ENCODE measurements at regions not wholly inside any gene's neighbourhood (a gene's known extent, or its start where the extent isn't known, plus 50 kb on each side); places are given as distances from the start of the nearest gene placed in this dataset.
A peak's percentile ranks its signal among the peaks of the same experiment; 100 is the strongest.
"Not testable (repeated sequence)": the region's sequence is repeated elsewhere in the genome, so short reads cannot be mapped to it uniquely, and the experiment has no call there.

GRCh38 chr10:22158426-22158825 is 59.4 kb downstream of the EBLN1 start:
- no peak for DNase-seq

DNA sequence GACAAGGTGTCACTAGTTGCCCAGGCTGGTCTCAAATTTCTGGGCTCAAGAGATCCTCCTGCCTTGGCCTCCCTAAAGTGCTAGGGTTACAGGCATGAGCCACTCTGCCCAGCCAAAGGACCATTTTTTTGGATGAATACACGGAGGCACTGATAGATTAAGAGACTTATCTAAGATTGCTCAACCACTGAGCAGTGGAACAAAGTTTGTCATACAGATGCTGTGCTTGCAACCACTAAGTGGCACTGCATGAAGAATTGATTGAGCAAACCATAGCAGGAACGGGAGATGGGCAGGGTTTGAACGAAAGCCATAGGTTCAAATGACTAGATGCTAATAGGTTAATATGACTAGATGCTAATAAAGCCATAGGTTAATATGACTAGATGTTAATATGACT is 61.1 kb downstream of the EBLN1 start:
- DNase-seq, result no peak

DNA sequence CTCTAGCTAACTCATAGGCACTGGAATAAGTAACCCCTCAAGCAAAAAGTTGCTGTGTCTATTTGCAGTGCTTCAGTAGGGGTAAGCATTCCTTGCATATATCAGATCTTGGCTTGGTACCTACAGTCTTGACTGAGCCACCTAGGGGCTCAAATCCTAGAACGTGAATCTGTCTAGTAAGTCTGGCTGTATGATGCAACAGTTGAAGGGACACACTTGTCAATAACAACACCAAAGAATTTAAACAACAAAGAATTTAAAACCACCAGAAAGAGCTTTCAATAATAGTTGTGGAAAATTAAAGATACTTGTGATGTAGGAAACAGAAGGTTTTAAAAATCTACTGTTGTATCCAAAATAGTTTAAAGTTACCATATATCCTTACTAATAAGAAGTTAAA is 65.4 kb downstream of the EBLN1 start:
- DNase-seq, result no peak

DNA sequence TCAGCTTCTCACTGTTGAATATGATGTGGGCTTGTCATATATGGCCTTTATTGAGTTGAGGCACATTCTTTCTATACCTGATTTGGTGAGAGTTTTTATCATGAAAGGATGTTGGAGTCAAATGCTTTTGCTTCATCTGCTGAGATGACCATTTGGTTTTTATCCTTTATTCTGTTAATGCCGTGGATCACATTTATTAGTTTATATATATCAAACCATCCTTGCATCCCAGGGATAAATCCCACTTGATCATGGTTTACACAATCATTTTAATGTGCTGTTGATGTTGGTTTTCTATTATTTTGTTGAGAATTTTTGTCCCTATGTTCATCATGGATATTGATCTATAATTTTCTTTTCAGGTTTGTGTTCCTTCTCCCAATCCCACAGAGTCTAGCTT is 67.0 kb downstream of the EBLN1 start:
- DNase-seq, result no peak

GRCh38 chr10:22148961-22149360 is 68.9 kb downstream of the EBLN1 start:
- DNase-seq, result no peak

- DNase-seq, result not testable (repeated sequence)
Measured at GRCh38 chr10:22145873-22146272, 71.9 kb downstream of the EBLN1 start.

- no peak for DNase-seq
Measured at GRCh38 chr10:22137542-22137941, 80.3 kb downstream of the EBLN1 start.

DNA sequence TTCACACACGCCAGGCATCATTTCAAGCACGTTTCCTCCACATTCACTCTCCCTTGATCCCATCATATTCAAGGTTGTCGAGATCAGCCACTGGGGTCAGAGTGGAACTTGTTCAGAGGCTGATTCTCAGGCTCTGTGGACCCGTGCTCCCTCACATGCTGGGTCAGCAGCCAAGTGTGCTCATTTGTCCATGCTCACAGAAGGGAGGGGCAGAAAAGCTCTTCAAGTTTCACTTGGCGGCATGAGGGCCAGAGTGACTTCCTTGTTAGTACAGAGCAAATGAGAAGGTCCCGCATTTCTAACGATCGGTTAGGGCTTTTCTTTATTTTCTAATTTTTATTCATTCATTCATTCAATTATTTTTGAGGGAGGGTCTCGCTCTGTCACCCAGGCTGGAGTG is 82.2 kb downstream of the EBLN1 start:
- no peak for DNase-seq

DNA sequence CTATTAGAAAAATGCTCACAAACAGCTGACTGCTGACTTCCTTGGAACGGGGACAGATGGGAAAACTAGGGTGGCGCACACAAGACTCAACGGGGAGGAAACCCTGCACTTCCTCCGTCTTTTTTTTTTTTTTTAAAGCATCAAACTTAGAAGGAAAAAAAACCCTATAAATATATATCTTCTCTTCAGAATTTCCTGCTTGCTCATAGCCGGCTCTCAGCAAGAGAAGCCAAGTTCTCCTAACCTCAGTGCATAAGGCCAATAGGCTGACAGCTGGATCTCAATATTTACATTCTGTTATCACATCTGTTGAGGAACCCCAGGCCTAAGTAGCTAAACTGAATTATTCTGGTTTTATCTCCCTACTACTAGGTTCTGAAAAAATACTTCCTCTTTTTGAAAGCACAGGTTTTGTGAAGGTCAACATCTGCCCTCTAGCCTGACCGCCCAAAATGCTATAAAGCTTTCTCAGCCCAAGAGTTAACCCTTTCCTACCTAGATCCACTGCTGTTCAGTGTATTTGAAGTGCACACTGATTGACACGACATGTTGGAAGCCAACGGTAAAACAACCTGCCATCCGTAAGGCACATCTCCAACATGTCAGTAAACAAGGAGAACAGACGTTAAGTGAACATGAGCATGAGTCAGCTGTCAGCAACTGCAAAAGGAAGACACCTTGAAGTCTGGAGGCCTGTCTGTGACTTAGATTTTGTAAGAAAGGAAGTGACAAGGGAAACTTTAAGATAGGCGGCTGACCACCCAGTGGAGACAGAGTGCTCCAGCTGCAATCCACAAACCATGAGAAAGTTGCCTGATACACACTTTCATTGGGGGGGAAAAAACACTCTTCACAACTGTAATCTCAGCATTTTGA is 83.8 kb downstream of the EBLN1 start:
- DNase-seq, result peak; percentile 1 to 63

DNA sequence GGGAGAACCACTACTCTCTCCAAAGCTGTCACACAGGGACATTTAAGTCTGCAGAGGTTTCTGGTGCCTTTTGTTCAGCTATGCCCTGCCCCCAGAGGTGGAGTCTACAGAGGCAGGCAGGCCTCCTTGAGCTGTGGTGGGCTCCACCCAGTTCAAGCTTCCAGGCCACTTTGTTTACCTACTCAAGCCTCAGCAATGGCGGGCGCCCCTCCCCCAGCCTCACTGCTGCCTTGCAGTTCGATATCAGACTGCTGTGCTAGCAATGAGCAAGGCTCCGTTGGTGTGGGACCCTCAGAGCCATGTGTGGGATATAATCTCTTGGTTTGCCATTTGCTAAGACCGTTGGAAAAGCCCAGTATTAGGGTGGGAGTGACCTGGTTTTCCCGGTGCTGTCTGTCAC is 87.0 kb downstream of the EBLN1 start:
- not testable (repeated sequence) for DNase-seq

GRCh38 chr10:22129612-22130011 is 88.2 kb downstream of the EBLN1 start:
- not testable (repeated sequence) for DNase-seq

GRCh38 chr10:22121181-22121580 is 96.6 kb downstream of the EBLN1 start:
- DNase-seq, result not testable (repeated sequence)

- not testable (repeated sequence) for DNase-seq
Measured at GRCh38 chr10:22120072-22120471, 97.7 kb downstream of the EBLN1 start.

DNA sequence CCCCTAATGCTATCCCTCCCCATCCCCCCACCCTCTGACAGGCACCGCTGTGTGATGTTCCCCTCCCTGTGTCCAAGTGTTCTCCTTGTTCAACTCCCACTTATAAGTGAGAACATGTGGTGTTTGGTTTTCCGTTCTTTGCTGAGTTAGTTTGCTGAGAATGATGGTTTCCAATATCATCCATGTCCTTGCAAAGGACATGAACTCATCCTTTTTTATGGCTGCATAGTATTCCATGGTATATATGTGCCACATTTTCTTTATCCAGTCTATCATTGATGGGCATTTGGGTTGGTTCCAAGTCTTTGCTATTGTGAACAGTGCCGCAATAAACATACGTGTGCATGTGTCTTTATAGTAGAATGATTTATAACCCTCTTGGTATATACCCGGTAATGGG is 98.2 kb downstream of the EBLN1 start:
- not testable (repeated sequence) for DNase-seq

GRCh38 chr10:22111705-22112104 is 106.1 kb downstream of the EBLN1 start:
- DNase-seq, result no peak

DNA sequence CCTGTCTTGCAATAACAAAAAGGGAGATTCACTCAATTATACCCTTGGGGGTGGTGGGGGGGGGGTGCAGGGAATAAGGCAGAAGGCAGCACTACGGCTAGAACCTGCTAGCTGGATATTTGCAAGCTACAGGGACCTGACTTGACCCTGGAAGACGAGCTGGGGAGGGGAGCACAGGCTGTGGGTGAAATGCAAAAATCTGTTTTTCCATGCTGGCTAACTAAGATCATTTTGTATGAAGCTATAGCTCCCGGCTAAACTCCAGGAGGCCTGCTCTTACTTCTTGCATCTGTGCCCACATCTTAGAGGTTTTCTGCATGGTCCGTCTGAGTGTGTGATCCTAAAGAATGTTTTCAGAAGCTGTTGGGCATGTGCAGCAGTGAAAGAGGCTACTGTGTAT is 106.6 kb downstream of the EBLN1 start:
- no peak for DNase-seq

DNA sequence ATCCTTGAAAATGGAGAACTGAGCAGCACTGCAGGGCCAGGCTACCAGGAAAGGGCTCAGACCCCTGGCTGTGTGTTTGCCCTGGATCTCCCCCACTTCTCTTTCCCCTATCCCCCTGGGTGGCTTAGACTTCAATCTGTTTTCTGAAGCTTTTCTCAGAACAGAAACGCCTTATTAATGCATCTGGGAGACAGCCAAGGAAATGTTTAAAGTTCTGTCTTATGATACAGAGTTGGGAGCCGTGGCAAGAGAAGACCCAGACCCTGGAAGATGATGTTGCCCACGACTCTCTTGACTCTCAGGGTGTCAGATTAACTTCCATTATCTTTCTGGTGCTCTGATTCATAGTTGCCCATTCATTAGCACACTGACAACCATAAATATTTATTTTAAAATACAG is 107.1 kb downstream of the EBLN1 start:
- no peak for DNase-seq

DNA sequence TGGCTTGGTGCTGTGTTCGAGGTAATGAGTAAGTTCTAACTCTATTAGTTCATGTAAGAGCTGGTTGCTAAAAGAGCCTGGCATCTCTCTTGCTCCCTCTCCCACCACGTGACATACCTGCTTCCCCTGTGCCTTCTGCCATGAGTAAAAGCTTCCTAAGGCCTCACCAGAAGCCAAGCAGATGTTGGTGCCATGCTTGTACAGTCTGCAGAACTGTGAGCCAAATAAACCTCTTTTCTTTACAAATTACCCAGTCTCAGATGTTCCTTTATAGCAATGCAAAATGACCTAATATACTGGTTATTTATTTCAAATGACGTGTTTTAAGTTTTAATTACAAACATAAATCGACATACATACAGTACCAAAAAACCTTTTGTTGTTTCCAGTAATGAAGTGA is 101.7 kb upstream of the DNAJC1 start:
- DNase-seq, result no peak

DNA sequence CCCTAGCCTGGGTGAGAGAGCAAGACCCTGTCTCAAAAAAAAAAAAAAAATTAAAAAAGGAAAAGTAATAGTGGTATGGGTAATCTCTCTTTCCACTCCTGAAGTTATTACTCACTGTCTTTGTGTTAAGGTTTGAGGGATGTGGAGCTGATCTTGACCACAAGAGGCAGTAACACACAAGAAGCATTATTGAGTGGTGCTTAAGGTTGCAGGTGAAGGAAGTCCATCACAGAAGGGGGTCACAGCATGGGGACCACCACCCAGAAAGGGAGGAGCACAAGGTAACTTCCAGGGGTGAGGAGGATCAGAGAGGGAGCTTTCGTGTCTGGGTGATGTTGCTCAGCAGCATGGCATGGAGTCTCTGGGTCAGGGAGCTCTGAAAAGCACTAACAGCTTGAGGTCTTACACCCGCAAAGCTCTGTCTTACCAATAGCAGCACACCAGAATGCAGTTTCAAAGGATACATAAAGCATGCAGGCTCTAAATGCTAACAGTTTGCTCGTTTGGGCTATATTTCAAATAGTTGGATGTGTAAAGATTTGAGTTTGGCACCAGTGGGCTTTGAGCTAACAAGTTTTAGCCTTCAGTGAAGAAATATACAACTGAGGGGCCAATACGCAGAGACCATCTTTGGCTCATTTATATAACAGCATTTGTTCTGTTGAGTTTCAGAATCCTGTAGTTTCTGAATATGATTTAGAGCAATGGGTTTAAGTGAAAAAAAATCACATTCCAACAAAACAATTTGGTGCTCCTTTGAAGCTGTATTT is 100.4 kb upstream of the DNAJC1 start:
- DNase-seq, result no peak

DNA sequence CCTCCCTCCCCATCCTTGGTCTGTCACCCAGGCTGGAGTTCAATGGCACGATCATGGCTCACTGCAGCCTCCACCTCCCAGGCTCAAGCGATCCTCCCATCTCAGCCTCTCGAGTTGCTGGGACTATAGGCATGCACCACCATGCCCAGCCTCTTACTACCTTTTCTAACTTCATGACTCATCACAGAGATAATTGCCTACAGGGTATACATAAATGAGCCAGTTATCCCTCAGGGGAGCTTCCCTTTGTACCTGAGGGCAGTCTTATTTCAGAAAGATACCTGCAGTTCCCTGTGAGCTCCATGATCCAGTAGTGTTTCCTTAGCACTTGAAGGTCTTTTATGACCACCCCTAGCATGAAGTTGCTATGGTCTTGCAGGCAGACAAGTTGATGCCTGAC is 94.2 kb upstream of the DNAJC1 start:
- DNase-seq, result no peak

- DNase-seq, result not testable (repeated sequence)
Measured at GRCh38 chr10:22091260-22091659, 87.7 kb upstream of the DNAJC1 start.

DNA sequence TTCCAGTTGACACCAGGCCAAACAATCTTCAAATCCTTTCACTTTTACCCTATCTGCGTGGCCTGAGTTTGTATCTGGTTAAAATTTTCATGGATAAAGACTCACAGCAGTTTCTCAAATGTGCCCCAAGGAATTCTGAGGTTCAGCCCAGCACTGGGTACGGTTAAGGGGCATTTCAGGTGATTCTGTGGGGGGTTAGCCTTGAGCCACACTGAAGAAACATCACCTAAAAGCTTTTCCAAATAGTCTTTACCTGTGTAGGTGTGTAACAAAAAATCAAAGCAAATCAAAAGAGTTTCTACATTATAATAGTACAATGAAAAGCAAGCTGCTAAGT is 83.8 kb upstream of the DNAJC1 start:
- no peak for DNase-seq

DNA sequence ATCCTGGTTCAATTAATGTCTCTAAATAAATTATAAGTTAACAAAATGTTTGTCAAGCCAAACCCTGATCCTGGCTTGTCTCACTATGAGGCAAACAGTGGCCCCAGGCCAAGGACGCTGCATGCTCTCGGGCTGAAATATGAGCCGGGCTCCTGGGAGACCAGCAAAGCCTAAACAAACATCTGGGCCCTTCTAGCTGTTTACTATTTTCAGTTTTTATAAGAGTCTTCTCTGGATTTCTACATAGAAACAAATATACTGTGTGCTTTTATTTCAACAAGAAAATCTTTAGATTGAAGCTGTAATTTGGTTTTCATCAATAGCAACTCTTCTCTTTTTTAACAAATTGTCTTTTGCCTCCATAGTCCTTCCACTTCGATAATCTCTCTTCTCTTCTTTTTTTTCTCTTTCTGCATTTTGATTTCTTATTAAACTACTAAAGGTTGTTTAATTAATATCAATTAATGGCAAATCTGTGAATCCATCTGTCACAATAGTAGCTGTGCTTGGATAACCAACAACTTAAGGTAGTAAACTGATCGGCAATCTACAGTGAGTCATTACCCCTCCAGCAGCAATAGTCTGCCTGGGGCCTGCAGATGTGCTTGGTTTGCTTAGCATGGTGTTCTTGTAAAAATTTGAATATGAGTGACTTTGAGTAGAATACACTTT is 83.3 kb upstream of the DNAJC1 start:
- peak; percentile 2 to 11 for DNase-seq

GRCh38 chr10:22079921-22080320 is 76.4 kb upstream of the DNAJC1 start:
- DNase-seq, result not testable (repeated sequence)

Data from NCI-H524 (cell line).